ENCODE measurements at regions not wholly inside any gene's neighbourhood (a gene's known extent, or its start where the extent isn't known, plus 50 kb on each side); places are given as distances from the start of the nearest gene placed in this dataset.

DNA sequence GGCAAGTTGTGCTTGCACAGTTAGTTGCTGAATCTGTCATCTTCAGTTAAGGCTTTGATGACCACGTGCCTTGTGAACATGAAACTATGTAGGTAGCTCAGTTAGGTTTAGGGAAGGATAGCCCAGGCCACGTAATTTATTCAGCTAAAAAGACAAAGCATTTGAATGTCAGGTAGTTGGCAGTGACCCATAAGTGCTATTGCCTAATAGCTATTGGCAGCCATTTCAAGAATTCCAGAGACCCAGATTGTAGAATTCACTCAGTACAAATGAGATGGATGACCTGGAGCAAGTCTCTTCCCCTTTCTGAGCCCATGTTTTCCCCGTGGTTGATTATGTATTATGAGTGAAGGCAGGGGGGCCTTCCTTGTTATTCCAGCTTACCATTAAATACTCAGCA lies 265.3 kb upstream of the ANO5 start:
- no peak for TF ChIP-seq SIN3A (IDR thresholded peaks at IDR 0.05; ENCODE audit: borderline replicate concordance, insufficient read depth, low read length)
- no peak for TF ChIP-seq POLR2AphosphoS5 (IDR thresholded peaks at IDR 0.05; ENCODE audit: low read depth, low read length)
- no peak for TF ChIP-seq TAF1 (IDR thresholded peaks at IDR 0.05; ENCODE audit: borderline replicate concordance, insufficient read depth, low read length)
- TF ChIP-seq, protein P1, sequence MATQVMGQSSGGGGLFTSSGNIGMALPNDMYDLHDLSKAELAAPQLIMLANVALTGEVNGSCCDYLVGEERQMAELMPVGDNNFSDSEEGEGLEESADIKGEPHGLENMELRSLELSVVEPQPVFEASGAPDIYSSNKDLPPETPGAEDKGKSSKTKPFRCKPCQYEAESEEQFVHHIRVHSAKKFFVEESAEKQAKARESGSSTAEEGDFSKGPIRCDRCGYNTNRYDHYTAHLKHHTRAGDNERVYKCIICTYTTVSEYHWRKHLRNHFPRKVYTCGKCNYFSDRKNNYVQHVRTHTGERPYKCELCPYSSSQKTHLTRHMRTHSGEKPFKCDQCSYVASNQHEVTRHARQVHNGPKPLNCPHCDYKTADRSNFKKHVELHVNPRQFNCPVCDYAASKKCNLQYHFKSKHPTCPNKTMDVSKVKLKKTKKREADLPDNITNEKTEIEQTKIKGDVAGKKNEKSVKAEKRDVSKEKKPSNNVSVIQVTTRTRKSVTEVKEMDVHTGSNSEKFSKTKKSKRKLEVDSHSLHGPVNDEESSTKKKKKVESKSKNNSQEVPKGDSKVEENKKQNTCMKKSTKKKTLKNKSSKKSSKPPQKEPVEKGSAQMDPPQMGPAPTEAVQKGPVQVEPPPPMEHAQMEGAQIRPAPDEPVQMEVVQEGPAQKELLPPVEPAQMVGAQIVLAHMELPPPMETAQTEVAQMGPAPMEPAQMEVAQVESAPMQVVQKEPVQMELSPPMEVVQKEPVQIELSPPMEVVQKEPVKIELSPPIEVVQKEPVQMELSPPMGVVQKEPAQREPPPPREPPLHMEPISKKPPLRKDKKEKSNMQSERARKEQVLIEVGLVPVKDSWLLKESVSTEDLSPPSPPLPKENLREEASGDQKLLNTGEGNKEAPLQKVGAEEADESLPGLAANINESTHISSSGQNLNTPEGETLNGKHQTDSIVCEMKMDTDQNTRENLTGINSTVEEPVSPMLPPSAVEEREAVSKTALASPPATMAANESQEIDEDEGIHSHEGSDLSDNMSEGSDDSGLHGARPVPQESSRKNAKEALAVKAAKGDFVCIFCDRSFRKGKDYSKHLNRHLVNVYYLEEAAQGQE (IDR thresholded peaks at IDR 0.05; ENCODE audit: insufficient read depth in 1 of 2, low read depth in 2 of 2, low read length in 2 of 2) = no peak
- no peak for TF ChIP-seq FOXP2 (optimal IDR thresholded peaks at IDR 0.05; ENCODE audit: borderline replicate concordance, extremely low read depth, extremely low read length, insufficient read depth)

- TF ChIP-seq, protein P1 (IDR thresholded peaks at IDR 0.05; ENCODE audit: insufficient read depth in 1 of 2, low read depth in 2 of 2, low read length in 2 of 2) = no peak
- TF ChIP-seq TAF1 (IDR thresholded peaks at IDR 0.05; ENCODE audit: borderline replicate concordance, insufficient read depth, low read length) (no peak), POLR2AphosphoS5 (IDR thresholded peaks at IDR 0.05; ENCODE audit: low read depth, low read length) (no peak), SIN3A (IDR thresholded peaks at IDR 0.05; ENCODE audit: borderline replicate concordance, insufficient read depth, low read length) (no peak), FOXP2 (optimal IDR thresholded peaks at IDR 0.05; ENCODE audit: borderline replicate concordance, extremely low read depth, extremely low read length, insufficient read depth) (no peak)
These were observed 264.0 kb upstream of the ANO5 start for GRCh38 chr11:21928847-21929246.

GRCh38 chr11:21930408-21930807 lies 262.5 kb upstream of the ANO5 start:
- TF ChIP-seq, protein P1 (IDR thresholded peaks at IDR 0.05; ENCODE audit: insufficient read depth in 1 of 2, low read depth in 2 of 2, low read length in 2 of 2) = no peak
- TF ChIP-seq FOXP2 (optimal IDR thresholded peaks at IDR 0.05; ENCODE audit: borderline replicate concordance, extremely low read depth, extremely low read length, insufficient read depth) (no peak), TAF1 (IDR thresholded peaks at IDR 0.05; ENCODE audit: borderline replicate concordance, insufficient read depth, low read length) (no peak), SIN3A (IDR thresholded peaks at IDR 0.05; ENCODE audit: borderline replicate concordance, insufficient read depth, low read length) (no peak), POLR2AphosphoS5 (IDR thresholded peaks at IDR 0.05; ENCODE audit: low read depth, low read length) (no peak)

GRCh38 chr11:21931436-21932101 lies 261.3 kb upstream of the ANO5 start:
- TF ChIP-seq SIN3A (IDR thresholded peaks at IDR 0.05; ENCODE audit: borderline replicate concordance, insufficient read depth, low read length) (no peak), FOXP2 (optimal IDR thresholded peaks at IDR 0.05; ENCODE audit: borderline replicate concordance, extremely low read depth, extremely low read length, insufficient read depth) (no peak), POLR2AphosphoS5 (IDR thresholded peaks at IDR 0.05; ENCODE audit: low read depth, low read length) (no peak), TAF1 (IDR thresholded peaks at IDR 0.05; ENCODE audit: borderline replicate concordance, insufficient read depth, low read length) (no peak)
- TF ChIP-seq, protein P1 (IDR thresholded peaks at IDR 0.05; ENCODE audit: insufficient read depth in 1 of 2, low read depth in 2 of 2, low read length in 2 of 2) = no peak
